Fibroblast of pulmonary artery (primary cell): ENCODE measurements at regions not wholly inside any gene's neighbourhood (a gene's known extent, or its start where the extent isn't known, plus 50 kb on each side); places are given as distances from the start of the nearest gene placed in this dataset.

Experiments
- DNase-seq: peaks from one replicate; pipeline ENCODE4 v3.0.0-alpha.2; 2010; ENCODE audit warnings: low read depth
- H3K4me3 ChIP-seq: replicated peaks from 2 replicates; pipeline ENCODE4 v1.5.1; 2011; ENCODE audit warnings: low read depth, mild to moderate bottlenecking, control low read depth, low read length, moderate library complexity
- CTCF ChIP-seq: IDR thresholded peaks from 2 replicates; pipeline ENCODE4 v1.5.1; 2011; ENCODE audit warnings: mild to moderate bottlenecking, control low read depth, low read length, inconsistent platforms; ENCODE audit errors: missing control alignments

- DNase-seq, result no peak
- TF ChIP-seq CTCF, result no peak
- H3K4me3 ChIP-seq, result no peak overlapping the region
Measured at GRCh38 chr3:65109966-65110500, 422.2 kb upstream of the ADAMTS9 start.

GRCh38 chr3:65107174-65107573, 419.4 kb upstream of the ADAMTS9 start:
- no peak overlapping the region for H3K4me3 ChIP-seq
- TF ChIP-seq CTCF, result no peak
- peak; percentile 83 for DNase-seq

- no peak for DNase-seq
- TF ChIP-seq CTCF, result no peak
- no peak overlapping the region for H3K4me3 ChIP-seq
Measured at GRCh38 chr3:65101450-65101849, 413.6 kb upstream of the ADAMTS9 start.

GRCh38 chr3:65098400-65098799, 410.6 kb upstream of the ADAMTS9 start:
- TF ChIP-seq CTCF, result no peak
- DNase-seq, result no peak
- no peak overlapping the region for H3K4me3 ChIP-seq

- no peak overlapping the region for H3K4me3 ChIP-seq
- no peak for TF ChIP-seq CTCF
Measured at GRCh38 chr3:65096110-65096745, 408.4 kb upstream of the ADAMTS9 start.

GRCh38 chr3:65094723-65095122, 406.9 kb upstream of the ADAMTS9 start:
- H3K4me3 ChIP-seq, result no peak overlapping the region
- DNase-seq, result no peak
- TF ChIP-seq CTCF, result no peak

More at GRCh38 chr3:65096110-65096745, 408.4 kb upstream of the ADAMTS9 start:
- no peak for DNase-seq

- no peak for TF ChIP-seq CTCF
- no peak overlapping the region for H3K4me3 ChIP-seq
- no peak for DNase-seq
Measured at GRCh38 chr3:65093641-65094040, 405.8 kb upstream of the ADAMTS9 start.
